ENCODE measurements at regions not wholly inside any gene's neighbourhood (a gene's known extent, or its start where the extent isn't known, plus 50 kb on each side); places are given as distances from the start of the nearest gene placed in this dataset.

DNA sequence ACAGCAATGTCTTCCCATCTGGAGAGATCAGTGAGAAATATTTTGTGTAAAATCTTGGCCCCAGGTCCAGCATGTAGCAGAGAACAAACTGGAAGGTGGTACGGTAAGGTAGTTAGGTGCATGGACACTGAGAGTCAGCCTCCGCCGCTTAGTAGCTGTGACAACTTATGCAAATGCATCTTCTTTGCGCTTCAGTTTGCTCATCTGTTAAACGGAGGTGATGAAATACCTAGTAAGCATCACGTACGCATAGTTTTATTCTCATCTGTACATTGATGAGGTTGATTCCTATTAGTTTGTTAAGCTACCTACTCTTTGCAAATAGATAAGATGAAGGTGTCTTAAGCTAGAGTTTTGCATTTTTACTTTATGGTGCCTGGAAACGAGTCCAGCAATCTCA is 80.0 kb upstream of the MSX1 start:
- no peaks in the 10 kb centered on the region for H3K27me3 Mint-ChIP-seq (ENCODE audit: insufficient read depth, unreplicated experiment)
- TF ChIP-seq CTCF (IDR thresholded peaks at IDR 0.05; ENCODE audit: unreplicated experiment) = no peak
- no peaks in the 10 kb centered on the region for H3K4me1 Mint-ChIP-seq (ENCODE audit: insufficient read depth, unreplicated experiment)
- intact Hi-C loops (cut with micrococcal nuclease) = no loop called here
- H3K36me3 Mint-ChIP-seq (ENCODE audit: insufficient read depth, unreplicated experiment) = peaks cover 5% of the 10 kb centered on the region
- ChIA-PET POLR2A (no interaction called here), CTCF (interaction anchor here (0.5 to 0.6 kb wide), 2 partner anchors 213 to 457 kb away, joined by 3 to 7 read pairs; no protein-coding TSS in a partner anchor)
- no peaks in the 10 kb centered on the region for H3K9me3 Mint-ChIP-seq (ENCODE audit: unreplicated experiment)
- BruUV-seq (replicated peaks) = no TSS peak
- no peak for DNase-seq (ENCODE audit: unreplicated experiment)
- H3K4me3 Mint-ChIP-seq (ENCODE audit: unreplicated experiment) = no peak overlapping the region
- no peak overlapping the region for H3K27ac Mint-ChIP-seq (ENCODE audit: low read depth, unreplicated experiment)

DNA sequence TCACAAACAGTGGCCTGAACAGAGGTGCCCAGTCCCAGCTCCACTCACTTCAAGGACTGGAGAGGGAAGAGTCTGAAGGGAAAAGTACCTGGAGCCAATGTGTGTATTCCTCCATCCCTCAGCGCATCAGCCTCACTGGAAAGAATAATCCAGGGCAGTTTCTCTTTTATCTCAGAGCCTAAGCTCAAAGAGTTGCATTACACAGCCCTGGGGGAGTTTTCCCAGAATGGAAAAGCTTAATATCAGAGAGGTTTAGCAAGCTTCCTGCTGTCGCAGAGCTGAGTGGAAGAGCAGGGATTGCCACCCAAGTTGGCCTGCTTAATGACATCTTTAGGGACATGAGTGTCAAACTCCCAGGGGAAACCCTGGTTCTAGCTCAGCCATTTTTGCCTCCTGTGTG is 80.4 kb upstream of the MSX1 start:
- CTCF ChIA-PET = interaction anchor here (0.5 to 0.6 kb wide), 2 partner anchors 213 to 458 kb away, joined by 3 to 7 read pairs; no protein-coding TSS in a partner anchor
- POLR2A ChIA-PET = no interaction called here

DNA sequence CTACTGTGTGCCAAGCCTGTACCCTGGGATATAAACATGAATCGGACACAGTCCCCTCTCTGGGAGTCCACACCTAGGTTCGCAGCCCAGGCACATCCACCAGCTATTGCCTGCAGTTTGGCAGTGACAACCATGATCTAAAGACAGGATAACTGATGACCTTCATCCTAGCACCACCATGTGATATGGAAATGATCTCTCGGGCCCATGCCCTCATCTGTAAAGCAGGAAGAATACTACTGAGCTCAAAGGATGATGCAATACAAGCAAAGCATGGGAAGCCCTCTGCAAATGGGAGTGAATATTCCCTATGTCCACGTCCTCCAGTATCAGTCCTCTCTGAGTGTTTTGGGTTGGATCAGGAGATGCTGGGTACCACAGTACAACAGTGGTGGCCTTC is 80.9 kb upstream of the MSX1 start:
- H3K27me3 Mint-ChIP-seq (ENCODE audit: insufficient read depth, unreplicated experiment) = no peaks in the 10 kb centered on the region
- no peak overlapping the region for H3K4me3 Mint-ChIP-seq (ENCODE audit: unreplicated experiment)
- no peaks in the 10 kb centered on the region for H3K4me1 Mint-ChIP-seq (ENCODE audit: insufficient read depth, unreplicated experiment)
- no TSS peak for BruUV-seq (replicated peaks)
- CTCF ChIA-PET = no interaction called here
- DNase-seq (ENCODE audit: unreplicated experiment) = no peak
- no peak overlapping the region for H3K27ac Mint-ChIP-seq (ENCODE audit: low read depth, unreplicated experiment)
- no peak for TF ChIP-seq CTCF (IDR thresholded peaks at IDR 0.05; ENCODE audit: unreplicated experiment)
- peaks cover 5% of the 10 kb centered on the region for H3K36me3 Mint-ChIP-seq (ENCODE audit: insufficient read depth, unreplicated experiment)
- intact Hi-C loops (cut with micrococcal nuclease) = no loop called here
- POLR2A ChIA-PET = no interaction called here
- H3K9me3 Mint-ChIP-seq (ENCODE audit: unreplicated experiment) = no peaks in the 10 kb centered on the region

More for the DNA sequence above, 80.4 kb upstream of the MSX1 start:
- no TSS peak for BruUV-seq (replicated peaks)
- Mint-ChIP-seq H3K4me3 (ENCODE audit: unreplicated experiment) (no peak overlapping the region), H3K4me1 (ENCODE audit: insufficient read depth, unreplicated experiment) (no peaks in the 10 kb centered on the region), H3K9me3 (ENCODE audit: unreplicated experiment) (no peaks in the 10 kb centered on the region), H3K27ac (ENCODE audit: low read depth, unreplicated experiment) (no peak overlapping the region), H3K27me3 (ENCODE audit: insufficient read depth, unreplicated experiment) (no peaks in the 10 kb centered on the region), H3K36me3 (ENCODE audit: insufficient read depth, unreplicated experiment) (peaks cover 5% of the 10 kb centered on the region)
- no peak for TF ChIP-seq CTCF (IDR thresholded peaks at IDR 0.05; ENCODE audit: unreplicated experiment)
- intact Hi-C loops (cut with micrococcal nuclease) = no loop called here
- no peak for DNase-seq (ENCODE audit: unreplicated experiment)

DNA sequence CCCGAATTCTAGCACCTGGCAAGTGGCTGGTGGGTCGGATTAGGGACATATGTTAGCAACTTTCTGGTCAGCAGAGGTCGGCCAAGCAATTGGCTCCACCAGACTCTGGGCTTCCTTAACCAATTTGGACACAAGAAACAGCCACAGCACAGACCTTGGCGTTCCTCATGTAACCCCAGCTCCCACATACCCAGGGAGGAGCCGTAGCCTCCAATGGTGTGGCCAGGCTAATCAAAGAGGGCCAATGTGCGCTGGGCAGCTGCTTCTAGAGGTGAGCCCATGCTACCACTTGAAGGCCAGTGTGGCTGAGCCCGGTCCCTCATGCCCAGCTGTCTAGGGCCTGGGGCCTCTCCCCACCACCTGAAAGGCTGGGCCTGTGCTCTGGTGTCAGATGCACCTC is 82.5 kb upstream of the MSX1 start:
- Mint-ChIP-seq H3K9me3 (ENCODE audit: unreplicated experiment) (no peaks in the 10 kb centered on the region), H3K36me3 (ENCODE audit: insufficient read depth, unreplicated experiment) (peaks cover 5% of the 10 kb centered on the region), H3K4me3 (ENCODE audit: unreplicated experiment) (no peak overlapping the region), H3K4me1 (ENCODE audit: insufficient read depth, unreplicated experiment) (no peaks in the 10 kb centered on the region), H3K27me3 (ENCODE audit: insufficient read depth, unreplicated experiment) (no peaks in the 10 kb centered on the region), H3K27ac (ENCODE audit: low read depth, unreplicated experiment) (no peak overlapping the region)
- ChIA-PET CTCF (interaction anchor here (0.6 to 0.8 kb wide), 2 partner anchors 9 to 332 kb away, joined by 3 read pairs; no protein-coding TSS in a partner anchor), POLR2A (no interaction called here)
- no peak for TF ChIP-seq CTCF (IDR thresholded peaks at IDR 0.05; ENCODE audit: unreplicated experiment)
- no peak for DNase-seq (ENCODE audit: unreplicated experiment)
- intact Hi-C loops (cut with micrococcal nuclease) = no loop called here
- no TSS peak for BruUV-seq (replicated peaks)

All from MCF 10A (cell line).